ENCODE measurements at regions not wholly inside any gene's neighbourhood (a gene's known extent, or its start where the extent isn't known, plus 50 kb on each side); places are given as distances from the start of the nearest gene placed in this dataset.

GRCh38 chr16:55273959-55274358 is 50.0 kb upstream of the IRX6 start:
- ATAC-seq (no peak), DNase-seq (no peak)
- intact Hi-C loops (cut with DNase I), result no loop called here

Measured in left cardiac atrium (tissue), 4 donors.